HG02759 (cell line): ENCODE measurements at regions not wholly inside any gene's neighbourhood (a gene's known extent, or its start where the extent isn't known, plus 50 kb on each side); places are given as distances from the start of the nearest gene placed in this dataset.
"Not testable (repeated sequence)": the region's sequence is repeated elsewhere in the genome, so short reads cannot be mapped to it uniquely, and the experiment has no call there.

Experiments used
- ATAC-seq: cut with Tn5 transposase; IDR thresholded peaks from one replicate; pipeline ENCODE4 v1.9.1; 2021; ENCODE audit warnings: mild to moderate bottlenecking, moderate library complexity; ENCODE audit not compliant: unreplicated experiment

GRCh38 chr15:54850101-54850500 is 346.6 kb downstream of the RSL24D1 start:
- no peak for ATAC-seq

- no peak for ATAC-seq
Observed at GRCh38 chr15:54843006-54843405, 353.7 kb downstream of the RSL24D1 start.

GRCh38 chr15:54841701-54842305 is 354.9 kb downstream of the RSL24D1 start:
- no peak for ATAC-seq

- no peak for ATAC-seq
Observed at GRCh38 chr15:54840621-54841398, 355.9 kb downstream of the RSL24D1 start.

- no peak for ATAC-seq
Observed at GRCh38 chr15:54839379-54839778, 357.4 kb downstream of the RSL24D1 start.

GRCh38 chr15:54836052-54836795 is 360.5 kb downstream of the RSL24D1 start:
- ATAC-seq, result no peak

GRCh38 chr15:54829821-54830220 is 366.9 kb downstream of the RSL24D1 start:
- ATAC-seq, result no peak

- ATAC-seq, result no peak
Observed at GRCh38 chr15:54820811-54821210, 375.9 kb downstream of the RSL24D1 start.

GRCh38 chr15:54820098-54820497 is 376.6 kb downstream of the RSL24D1 start:
- ATAC-seq, result no peak

GRCh38 chr15:54816401-54816800 is 380.3 kb downstream of the RSL24D1 start:
- no peak for ATAC-seq

- no peak for ATAC-seq
Observed at GRCh38 chr15:54815556-54815955, 381.2 kb downstream of the RSL24D1 start.

GRCh38 chr15:54812383-54812782 is 384.4 kb downstream of the RSL24D1 start:
- ATAC-seq, result no peak

- ATAC-seq, result no peak
Observed at GRCh38 chr15:54810496-54810895, 386.2 kb downstream of the RSL24D1 start.

GRCh38 chr15:54810031-54810430 is 386.7 kb downstream of the RSL24D1 start:
- no peak for ATAC-seq

GRCh38 chr15:54808321-54808720 is 388.4 kb downstream of the RSL24D1 start:
- ATAC-seq, result no peak

- no peak for ATAC-seq
Observed at GRCh38 chr15:54803987-54804386, 392.8 kb downstream of the RSL24D1 start.

- ATAC-seq, result peak; percentile 79
Observed at GRCh38 chr15:54803134-54803808, 393.5 kb downstream of the RSL24D1 start.

- no peak for ATAC-seq
Observed at GRCh38 chr15:54792526-54792925, 404.2 kb downstream of the RSL24D1 start.

GRCh38 chr15:54790693-54791092 is 406.0 kb downstream of the RSL24D1 start:
- ATAC-seq, result no peak

GRCh38 chr15:54789376-54789775 is 407.4 kb downstream of the RSL24D1 start:
- no peak for ATAC-seq

GRCh38 chr15:54781220-54781619 is 415.5 kb downstream of the RSL24D1 start:
- ATAC-seq, result not testable (repeated sequence)
